IMR-90 (cell line): ENCODE measurements at regions not wholly inside any gene's neighbourhood (a gene's known extent, or its start where the extent isn't known, plus 50 kb on each side); places are given as distances from the start of the nearest gene placed in this dataset.

Source experiments
- ATAC-seq: fragments of 200-7000 bp; cut with Tn5 transposase; 2 replicates; pipeline ENCODE4 v1.9.1; 2020; ENCODE audit warnings: low read depth, mild to moderate bottlenecking, moderate library complexity
- BruUV-seq: library from RNA; stranded (reverse); fragments of 400-500 nt; replicated peaks from 2 replicates; lab custom pipeline; 2021; lab: Mats Ljungman, UMichigan
- CTCF ChIA-PET: fragments of 300-600 bp; formaldehyde crosslinking; extraction: SDS; loops from one replicate; lab custom pipeline; 2021; ENCODE audit warnings: antibody characterized with exemption; lab: Yijun Ruan, JAX
- POLR2A ChIA-PET: fragments of 300-600 bp; sonication (Branson Sonifier 250); formaldehyde crosslinking; loops from one replicate; lab custom pipeline; 2022; ENCODE audit warnings: antibody characterized with exemption; ENCODE audit not compliant: unreplicated experiment; lab: Charles Lee
- DNase-seq: peaks from one replicate; pipeline ENCODE4 v3.0.0; 2013
- H2AFZ ChIP-seq: replicated peaks from 2 replicates; pipeline ENCODE3; 2013; ENCODE audit warnings: low read length, mild to moderate bottlenecking; ENCODE audit not compliant: poor library complexity
- H2AK5ac ChIP-seq: 2 replicates; pipeline ENCODE4 v1.6.1; 2013; ENCODE audit warnings: low read depth, low read length, inconsistent platforms
- H2AK9ac ChIP-seq: replicated peaks from 2 replicates; pipeline ENCODE3; 2013; ENCODE audit warnings: mild to moderate bottlenecking, low read depth, low read length, moderate library complexity; ENCODE audit not compliant: poor library complexity
- H2BK120ac ChIP-seq: 2 replicates; pipeline ENCODE4 v1.6.1; 2013; ENCODE audit warnings: low read depth, low read length, inconsistent platforms
- H2BK15ac ChIP-seq: 3 replicates; pipeline ENCODE4 v1.6.1; 2013; ENCODE audit warnings: low read depth, low read length, inconsistent platforms
- H2BK20ac ChIP-seq: 2 replicates; pipeline ENCODE4 v1.6.1; 2013; ENCODE audit warnings: low read depth, mild to moderate bottlenecking, inconsistent platforms, low read length, moderate library complexity
- H2BK5ac ChIP-seq: 2 replicates; pipeline ENCODE4 v1.6.1; 2013; ENCODE audit warnings: mild to moderate bottlenecking, low read depth, low read length, inconsistent platforms; ENCODE audit not compliant: poor library complexity, severe bottlenecking
- H3K14ac ChIP-seq: replicated peaks from 2 replicates; pipeline ENCODE4 v1.6.1; 2013; ENCODE audit warnings: low read depth, low read length, inconsistent platforms
- H3K18ac ChIP-seq: 2 replicates; pipeline ENCODE4 v1.6.1; 2013; ENCODE audit warnings: low read depth, low read length, control low read depth
- H3K23ac ChIP-seq: 2 replicates; pipeline ENCODE4 v1.6.1; 2013; ENCODE audit warnings: low read depth, low read length, inconsistent platforms
- H3K27ac ChIP-seq: 2 replicates; pipeline ENCODE4 v1.5.1; 2013; ENCODE audit warnings: mild to moderate bottlenecking, control low read depth, low read length; ENCODE audit not compliant: insufficient read depth
- H3K27me3 ChIP-seq: 2 replicates; pipeline ENCODE4 v1.6.1; 2013; ENCODE audit warnings: low read length; ENCODE audit not compliant: control insufficient read depth, insufficient read depth
- H3K36me3 ChIP-seq: 2 replicates; pipeline ENCODE4 v1.6.1; 2013; ENCODE audit warnings: low read length, mixed read lengths; ENCODE audit not compliant: control insufficient read depth, insufficient read depth
- H3K4ac ChIP-seq: 2 replicates; pipeline ENCODE4 v1.6.1; 2013; ENCODE audit warnings: low read depth, low read length, inconsistent platforms
- H3K4me1 ChIP-seq: 2 replicates; pipeline ENCODE4 v1.6.1; 2013; ENCODE audit warnings: low read length, mixed read lengths; ENCODE audit not compliant: control insufficient read depth, insufficient read depth
- H3K4me2 ChIP-seq: 2 replicates; pipeline ENCODE4 v1.6.1; 2013; ENCODE audit warnings: low read depth, mild to moderate bottlenecking, control low read depth, low read length, moderate library complexity
- H3K4me3 ChIP-seq: 2 replicates; pipeline ENCODE4 v1.5.1; 2013; ENCODE audit warnings: low read depth, mild to moderate bottlenecking, control low read depth, low read length, moderate library complexity; ENCODE audit not compliant: insufficient read depth
- H3K56ac ChIP-seq: 2 replicates; pipeline ENCODE4 v1.6.1; 2013; ENCODE audit warnings: low read length, inconsistent platforms; ENCODE audit not compliant: insufficient read depth; ENCODE audit errors: extremely low read depth
- H3K79me1 ChIP-seq, 2 experiments: 2 replicates each; pipeline ENCODE4 v1.6.1; 2013; ENCODE audit warnings: low read length in 2 of 2, inconsistent platforms in 1 of 2, low read depth in 1 of 2
- H3K9ac ChIP-seq: 2 replicates; pipeline ENCODE4 v1.6.1; 2013; ENCODE audit warnings: low read depth, low read length, control low read depth
- H3K9me1 ChIP-seq: 2 replicates; pipeline ENCODE4 v1.6.1; 2013; ENCODE audit warnings: low read length, inconsistent platforms; ENCODE audit not compliant: insufficient read depth
- H3K9me3 ChIP-seq: 2 replicates; pipeline ENCODE4 v1.6.1; 2013; ENCODE audit warnings: low read length; ENCODE audit not compliant: control insufficient read depth, insufficient read depth
- H4K20me1 ChIP-seq: 2 replicates; pipeline ENCODE4 v1.6.1; 2013; ENCODE audit warnings: low read length, inconsistent platforms; ENCODE audit not compliant: insufficient read depth
- H4K5ac ChIP-seq: 2 replicates; pipeline ENCODE4 v1.6.1; 2013; ENCODE audit warnings: mild to moderate bottlenecking, low read depth, low read length, control low read depth
- H4K8ac ChIP-seq, 2 experiments: 2 replicates each; pipeline ENCODE4 v1.6.1; 2013; ENCODE audit warnings: low read depth in 2 of 2, low read length in 2 of 2, control low read depth in 1 of 2, inconsistent platforms in 1 of 2
- H4K91ac ChIP-seq: 2 replicates; pipeline ENCODE4 v1.6.1; 2013; ENCODE audit warnings: low read depth, low read length, inconsistent platforms; ENCODE audit not compliant: insufficient read depth
- MAFK ChIP-seq: IDR thresholded peaks from 2 replicates; pipeline ENCODE4 v1.6.1; 2012; ENCODE audit warnings: low read depth, low read length, improper control_type of control experiment
- MAZ ChIP-seq: IDR thresholded peaks from 2 replicates; pipeline ENCODE4 v1.6.1; 2012; ENCODE audit warnings: low read depth, mild to moderate bottlenecking, low read length, improper control_type of control experiment, moderate library complexity, borderline replicate concordance
- USF2 ChIP-seq: fragments of 150-350 bp; IDR thresholded peaks from 2 replicates; pipeline ENCODE4 v1.6.1; 2017; ENCODE audit warnings: mild to moderate bottlenecking, antibody characterized with exemption, low read length, low read depth
- dilution Hi-C: fragments of 300-500 bp; cut with HindIII; formaldehyde crosslinking; loops from one replicate; pipeline ENCODE4 v1.14.3; 2018; ENCODE audit warnings: low sequenced_read_pairs; ENCODE audit not compliant: unreplicated experiment
- in situ Hi-C: fragments of 300-500 bp; cut with MboI; formaldehyde crosslinking; loops from 3 replicates; pipeline ENCODE4 v1.14.3; 2019; ENCODE audit warnings: low sequenced_read_pairs, inconsistent platforms, mixed read lengths
- intact Hi-C: fragments of 100-400 bp; cut with micrococcal nuclease; formaldehyde crosslinking; loops from 2 replicates; pipeline ENCODE4 v1.10.0; 2022

- no peak overlapping the region for H2BK20ac ChIP-seq
- H3K4me1 ChIP-seq, result no peaks in the 10 kb centered on the region
- no peaks in the 10 kb centered on the region for H3K27me3 ChIP-seq
- no peak overlapping the region for H4K8ac ChIP-seq
- H3K14ac ChIP-seq, result no peak overlapping the region
- H4K5ac ChIP-seq, result no peak overlapping the region
- H2BK120ac ChIP-seq, result no peak overlapping the region
- H3K18ac ChIP-seq, result no peak overlapping the region
- ChIA-PET CTCF (no interaction called here), POLR2A (no interaction called here)
- no peaks in the 10 kb centered on the region for H3K9me1 ChIP-seq
- ATAC-seq, result no peak
- no peak overlapping the region for H3K4me2 ChIP-seq
- in situ Hi-C loops (no loop called here), intact Hi-C loops (no loop called here), dilution Hi-C loops (no loop called here)
- H3K79me1 ChIP-seq, result no peaks in the 10 kb centered on the region
- TF ChIP-seq MAFK (no peak), MAZ (no peak), USF2 (no peak)
- no peak overlapping the region for H3K56ac ChIP-seq
- H2AFZ ChIP-seq, result no peak overlapping the region
- no peak for DNase-seq
- H4K91ac ChIP-seq, result no peak overlapping the region
- no peak overlapping the region for H3K4ac ChIP-seq
- H2AK5ac ChIP-seq, result no peak overlapping the region
- H3K4me3 ChIP-seq, result no peak overlapping the region
- no peak overlapping the region for H2AK9ac ChIP-seq
- no peaks in the 10 kb centered on the region for H3K9me3 ChIP-seq
- no peak overlapping the region for H3K27ac ChIP-seq
- no peak overlapping the region for H3K9ac ChIP-seq
- H3K36me3 ChIP-seq, result no peaks in the 10 kb centered on the region
- no peak overlapping the region for H2BK5ac ChIP-seq
- no peak overlapping the region for H3K23ac ChIP-seq
- no TSS peak for BruUV-seq
- H4K20me1 ChIP-seq, result no peaks in the 10 kb centered on the region
- no peak overlapping the region for H2BK15ac ChIP-seq
These were observed 179.7 kb upstream of the ADGRL4 start for GRCh38 chr1:79186260-79186659.
